ENCODE measurements at regions not wholly inside any gene's neighbourhood (a gene's known extent, or its start where the extent isn't known, plus 50 kb on each side); places are given as distances from the start of the nearest gene placed in this dataset.

- TF ChIP-seq CTCF (IDR thresholded peaks at IDR 0.05; ENCODE audit: insufficient read depth, low read length, poor library complexity, severe bottlenecking) (no peak), EZH2phosphoT487 (conservative IDR thresholded peaks at IDR 0.05; ENCODE audit: low read length) (no peak)
These were observed 94.0 kb upstream of the TBL1X start for GRCh38 chrX:9370893-9371292.

Measured in SU-DHL-6 (cell line).